NT2/D1 (cell line): ENCODE measurements at regions not wholly inside any gene's neighbourhood (a gene's known extent, or its start where the extent isn't known, plus 50 kb on each side); places are given as distances from the start of the nearest gene placed in this dataset.

Experiments
- SUZ12 ChIP-seq: IDR thresholded peaks from 2 replicates; pipeline ENCODE4 v1.6.1; 2011; ENCODE audit not compliant: insufficient read length, insufficient read depth; ENCODE audit errors: extremely low read depth
- YY1 ChIP-seq: IDR thresholded peaks from 2 replicates; pipeline ENCODE4 v1.6.1; 2011; ENCODE audit not compliant: insufficient read length, insufficient read depth
- ZNF274 ChIP-seq: IDR thresholded peaks from 2 replicates; pipeline ENCODE4 v1.6.1; 2011; ENCODE audit warnings: mild to moderate bottlenecking, low read depth, low read length

DNA sequence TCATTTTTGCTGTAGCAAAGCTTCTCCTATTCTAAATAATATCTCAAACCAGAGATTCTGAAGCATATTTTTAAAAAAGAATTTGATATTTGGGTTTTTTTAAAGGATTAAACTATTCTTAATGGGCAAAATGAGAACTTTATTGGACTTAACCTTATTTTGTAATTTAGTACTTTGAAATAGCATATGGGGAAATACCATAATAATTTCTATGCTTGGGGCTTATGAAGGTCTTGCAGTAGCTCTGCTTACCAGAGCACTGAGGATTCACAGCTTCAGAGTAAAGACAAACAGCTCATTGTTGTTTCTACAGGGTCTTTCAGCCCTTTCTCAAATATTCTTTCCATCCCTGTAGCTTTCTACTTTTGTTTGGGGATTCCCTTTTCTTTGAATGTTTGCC lies 111.2 kb upstream of the ZNF648 start:
- no peak for TF ChIP-seq ZNF274
- no peak for TF ChIP-seq SUZ12
- TF ChIP-seq YY1: no peak
